GM18861 (cell line): ENCODE measurements at regions not wholly inside any gene's neighbourhood (a gene's known extent, or its start where the extent isn't known, plus 50 kb on each side); places are given as distances from the start of the nearest gene placed in this dataset.

Experiments used
- ATAC-seq: cut with Tn5 transposase; IDR thresholded peaks from one replicate; pipeline ENCODE4 v1.9.1; 2021; ENCODE audit not compliant: unreplicated experiment

GRCh38 chr7:36029853-36030515 lies 123.1 kb upstream of the EEPD1 start:
- ATAC-seq: no peak

GRCh38 chr7:36032361-36032818 lies 120.7 kb upstream of the EEPD1 start:
- no peak for ATAC-seq

GRCh38 chr7:36034020-36034419 lies 119.0 kb upstream of the EEPD1 start:
- no peak for ATAC-seq

GRCh38 chr7:36035186-36035585 lies 117.9 kb upstream of the EEPD1 start:
- no peak for ATAC-seq

- ATAC-seq: no peak
These were observed 116.5 kb upstream of the EEPD1 start for GRCh38 chr7:36036590-36036989.

- no peak for ATAC-seq
These were observed 115.9 kb upstream of the EEPD1 start for GRCh38 chr7:36037121-36037662.

GRCh38 chr7:36038063-36038721 lies 114.9 kb upstream of the EEPD1 start:
- no peak for ATAC-seq

GRCh38 chr7:36039243-36039642 lies 113.8 kb upstream of the EEPD1 start:
- ATAC-seq: no peak

GRCh38 chr7:36039671-36040070 lies 113.4 kb upstream of the EEPD1 start:
- no peak for ATAC-seq

GRCh38 chr7:36040679-36041078 lies 112.4 kb upstream of the EEPD1 start:
- no peak for ATAC-seq

GRCh38 chr7:36044101-36044892 lies 108.8 kb upstream of the EEPD1 start:
- ATAC-seq: no peak

GRCh38 chr7:36045326-36045725 lies 107.7 kb upstream of the EEPD1 start:
- ATAC-seq: no peak

GRCh38 chr7:36045830-36046341 lies 107.2 kb upstream of the EEPD1 start:
- ATAC-seq: no peak

- ATAC-seq: no peak
These were observed 105.9 kb upstream of the EEPD1 start for GRCh38 chr7:36047091-36047658.

GRCh38 chr7:36048141-36048901 lies 104.7 kb upstream of the EEPD1 start:
- no peak for ATAC-seq

GRCh38 chr7:36048902-36049240 lies 104.2 kb upstream of the EEPD1 start:
- ATAC-seq: no peak

GRCh38 chr7:36051501-36051900 lies 101.6 kb upstream of the EEPD1 start:
- no peak for ATAC-seq

- ATAC-seq: no peak
These were observed 99.5 kb upstream of the EEPD1 start for GRCh38 chr7:36053589-36053988.

GRCh38 chr7:36054637-36055036 lies 98.4 kb upstream of the EEPD1 start:
- no peak for ATAC-seq

GRCh38 chr7:36055207-36055606 lies 97.8 kb upstream of the EEPD1 start:
- no peak for ATAC-seq
